AG04450 (cell line): ENCODE measurements at regions not wholly inside any gene's neighbourhood (a gene's known extent, or its start where the extent isn't known, plus 50 kb on each side); places are given as distances from the start of the nearest gene placed in this dataset.

ENCODE experiments used
- CTCF ChIA-PET: fragments of 300-600, 350-600 bp; formaldehyde crosslinking; extraction: SDS; loops from one replicate; lab custom pipeline; 2022; ENCODE audit warnings: antibody characterized with exemption, inconsistent platforms; lab: Charles Lee
- POLR2A ChIA-PET: fragments of 350-600 bp; formaldehyde crosslinking; extraction: SDS; loops from one replicate; lab custom pipeline; 2021; ENCODE audit warnings: antibody characterized with exemption, inconsistent platforms; lab: Yijun Ruan, JAX
- DNase-seq: peaks from one replicate; pipeline ENCODE4 v3.0.0-alpha.2; 2011; ENCODE audit warnings: low read depth, low spot score
- H3K27ac ChIP-seq: one replicate; pipeline ENCODE4 v1.5.1; 2012; ENCODE audit warnings: low read depth, low read length, control low read depth
- H3K27me3 ChIP-seq: one replicate; pipeline ENCODE4 v1.6.0; 2012; ENCODE audit warnings: low read length; ENCODE audit not compliant: control insufficient read depth, insufficient read depth
- H3K4me3 ChIP-seq: 2 replicates; pipeline ENCODE4 v1.5.1; 2011; ENCODE audit warnings: mild to moderate bottlenecking, low read depth, low read length, control low read depth
- H3K9me3 ChIP-seq: 2 replicates; pipeline ENCODE4 v1.5.1; 2012; ENCODE audit warnings: low read length; ENCODE audit not compliant: control insufficient read depth, insufficient read depth
- TF ChIP-seq, protein P1 (sequence below): IDR thresholded peaks from 2 replicates; pipeline ENCODE4 v1.5.1; 2011; ENCODE audit warnings: low read depth, low read length, control low read depth, inconsistent platforms

DNA sequence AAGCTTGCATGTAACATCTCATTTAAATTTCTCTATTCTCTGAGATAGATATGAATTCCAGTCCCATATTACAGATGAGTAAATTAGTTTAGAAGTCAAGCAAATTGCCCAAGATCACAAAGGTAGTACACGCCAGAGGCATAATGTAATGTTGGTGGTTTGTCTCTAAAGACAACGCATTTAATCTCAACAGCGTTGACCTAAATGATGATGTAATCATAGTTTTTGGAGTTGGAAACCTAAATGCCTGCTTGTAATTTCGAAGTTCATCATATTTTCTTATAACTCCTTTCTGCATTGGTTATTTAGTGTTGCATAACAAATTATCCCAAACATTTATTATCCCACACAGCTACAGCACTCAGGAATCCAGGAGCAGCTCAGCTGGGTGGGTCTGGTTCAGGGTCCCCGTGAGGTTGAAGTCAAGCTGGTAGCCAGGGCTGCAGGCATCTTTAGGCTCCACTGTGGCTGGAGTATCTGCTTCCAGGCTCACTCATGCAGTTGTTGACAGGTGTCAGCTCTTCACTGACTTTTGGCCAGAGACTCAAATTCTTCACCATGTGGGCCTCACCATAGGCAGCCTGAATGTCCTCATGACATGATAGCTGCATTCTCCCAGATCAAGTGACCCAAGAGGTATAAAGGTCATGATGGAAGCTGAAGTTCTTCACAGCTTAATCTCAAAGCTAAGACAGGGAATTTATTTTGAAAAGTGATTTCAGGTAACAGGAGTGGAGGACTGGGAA lies 122.0 kb upstream of the SPTLC3 start:
- ChIA-PET POLR2A (no interaction called here), CTCF (no interaction called here)
- Histone ChIP-seq H3K27ac (no peak overlapping the region), H3K9me3 (no peaks in the 10 kb centered on the region), H3K27me3 (no peaks in the 10 kb centered on the region), H3K4me3 (no peak overlapping the region)
- DNase-seq, result no peak
- TF ChIP-seq, protein P1, sequence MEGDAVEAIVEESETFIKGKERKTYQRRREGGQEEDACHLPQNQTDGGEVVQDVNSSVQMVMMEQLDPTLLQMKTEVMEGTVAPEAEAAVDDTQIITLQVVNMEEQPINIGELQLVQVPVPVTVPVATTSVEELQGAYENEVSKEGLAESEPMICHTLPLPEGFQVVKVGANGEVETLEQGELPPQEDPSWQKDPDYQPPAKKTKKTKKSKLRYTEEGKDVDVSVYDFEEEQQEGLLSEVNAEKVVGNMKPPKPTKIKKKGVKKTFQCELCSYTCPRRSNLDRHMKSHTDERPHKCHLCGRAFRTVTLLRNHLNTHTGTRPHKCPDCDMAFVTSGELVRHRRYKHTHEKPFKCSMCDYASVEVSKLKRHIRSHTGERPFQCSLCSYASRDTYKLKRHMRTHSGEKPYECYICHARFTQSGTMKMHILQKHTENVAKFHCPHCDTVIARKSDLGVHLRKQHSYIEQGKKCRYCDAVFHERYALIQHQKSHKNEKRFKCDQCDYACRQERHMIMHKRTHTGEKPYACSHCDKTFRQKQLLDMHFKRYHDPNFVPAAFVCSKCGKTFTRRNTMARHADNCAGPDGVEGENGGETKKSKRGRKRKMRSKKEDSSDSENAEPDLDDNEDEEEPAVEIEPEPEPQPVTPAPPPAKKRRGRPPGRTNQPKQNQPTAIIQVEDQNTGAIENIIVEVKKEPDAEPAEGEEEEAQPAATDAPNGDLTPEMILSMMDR, result no peak

DNA sequence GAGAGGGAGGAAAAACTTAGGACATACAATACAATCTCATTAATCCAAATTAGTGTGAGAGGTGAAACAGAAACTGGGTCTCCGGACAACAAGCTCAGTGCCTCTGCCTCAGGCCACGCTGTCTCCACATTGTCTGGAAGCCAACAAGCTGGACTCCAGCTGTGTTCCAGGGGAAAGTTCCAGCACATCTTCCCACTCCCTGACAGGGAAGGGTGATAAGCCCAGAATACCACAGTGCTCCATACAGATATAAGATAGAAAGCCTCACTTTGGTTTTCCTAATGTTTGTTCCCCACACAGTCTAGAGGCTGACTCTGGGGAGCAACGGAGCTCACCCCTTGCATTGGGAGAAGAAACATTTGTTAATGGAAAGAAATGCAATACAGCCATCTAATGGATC lies 117.1 kb upstream of the SPTLC3 start:
- TF ChIP-seq, protein P1, result no peak
- Histone ChIP-seq H3K9me3 (no peaks in the 10 kb centered on the region), H3K27me3 (no peaks in the 10 kb centered on the region), H3K27ac (no peak overlapping the region), H3K4me3 (no peak overlapping the region)
- DNase-seq, result no peak
- CTCF ChIA-PET, result no interaction called here
- POLR2A ChIA-PET, result no interaction called here

DNA sequence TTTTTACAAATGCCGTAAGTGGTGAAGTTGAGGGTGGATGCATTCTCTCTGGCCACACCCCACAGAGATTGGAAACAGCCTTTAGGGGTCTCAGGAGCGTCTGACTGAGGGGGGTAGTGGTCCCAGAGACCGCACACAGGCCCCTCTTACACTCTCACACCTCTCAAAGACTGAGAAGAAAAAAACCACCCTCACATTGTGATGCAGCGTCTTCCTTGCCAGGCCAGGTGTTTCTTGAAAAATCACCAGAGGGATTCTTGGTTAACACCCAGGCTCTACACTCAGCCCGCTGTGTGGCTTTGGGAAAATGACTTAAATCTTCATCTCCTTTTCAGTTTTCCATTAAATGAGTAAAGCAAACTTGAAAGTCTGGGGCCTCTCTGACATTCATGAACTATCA lies 115.8 kb upstream of the SPTLC3 start:
- ChIA-PET CTCF (no interaction called here), POLR2A (no interaction called here)
- TF ChIP-seq, protein P1, result no peak
- H3K27me3 ChIP-seq, result no peaks in the 10 kb centered on the region
- no peak for DNase-seq
- H3K9me3 ChIP-seq, result no peaks in the 10 kb centered on the region
- no peak overlapping the region for H3K4me3 ChIP-seq
- no peak overlapping the region for H3K27ac ChIP-seq

DNA sequence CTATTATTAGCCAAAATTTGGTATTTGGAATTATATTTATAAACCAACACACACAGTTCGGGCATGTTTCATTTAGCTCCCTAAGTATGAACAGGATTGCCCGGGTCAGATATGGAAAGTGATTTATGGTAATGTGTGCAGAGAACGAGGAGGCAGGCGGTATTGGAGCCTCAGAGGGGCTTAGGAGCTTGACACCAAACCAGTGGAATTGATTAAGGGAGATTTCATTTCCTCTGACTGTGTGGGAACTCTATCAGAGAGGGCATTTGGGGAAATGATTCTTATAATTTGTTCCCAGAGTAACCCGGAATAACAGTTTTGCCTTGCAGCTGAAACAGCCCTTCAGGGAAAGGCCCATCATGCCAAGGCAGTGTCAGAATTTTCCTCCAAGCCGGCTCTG lies 115.1 kb upstream of the SPTLC3 start:
- Histone ChIP-seq H3K9me3 (no peaks in the 10 kb centered on the region), H3K4me3 (no peak overlapping the region), H3K27me3 (no peaks in the 10 kb centered on the region), H3K27ac (no peak overlapping the region)
- TF ChIP-seq, protein P1, result no peak
- DNase-seq, result no peak
- ChIA-PET POLR2A (no interaction called here), CTCF (interaction anchor here (0.6 kb wide), 1 partner anchor 896 kb away, joined by 3 read pairs; no protein-coding TSS in a partner anchor)

DNA sequence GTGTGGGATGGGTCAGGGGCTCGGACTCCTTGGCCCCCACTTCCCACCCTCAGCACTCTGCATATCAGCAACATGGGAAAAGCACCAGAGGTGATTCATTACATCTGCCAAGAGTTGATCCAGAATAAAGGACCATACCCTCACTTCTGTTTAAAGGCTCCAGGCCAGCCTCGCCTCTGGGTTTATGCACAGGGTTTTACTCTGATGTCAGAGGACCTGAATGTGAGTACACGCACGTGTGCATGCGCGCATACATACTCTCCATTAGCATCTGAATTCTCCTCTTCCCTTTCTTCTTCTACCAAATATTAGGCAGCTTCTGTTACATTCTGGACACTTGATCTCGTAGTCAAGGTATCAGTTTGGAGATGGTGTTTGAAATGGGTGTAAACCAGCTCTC lies 114.7 kb upstream of the SPTLC3 start:
- Histone ChIP-seq H3K4me3 (no peak overlapping the region), H3K9me3 (no peaks in the 10 kb centered on the region), H3K27ac (no peak overlapping the region), H3K27me3 (no peaks in the 10 kb centered on the region)
- no peak for DNase-seq
- POLR2A ChIA-PET, result no interaction called here
- TF ChIP-seq, protein P1, result no peak
- CTCF ChIA-PET, result interaction anchor here (0.6 kb wide), 1 partner anchor 897 kb away, joined by 3 read pairs; no protein-coding TSS in a partner anchor
